Loucy (cell line): ENCODE measurements at regions not wholly inside any gene's neighbourhood (a gene's known extent, or its start where the extent isn't known, plus 50 kb on each side); places are given as distances from the start of the nearest gene placed in this dataset.

Source experiments
- EZH2phosphoT487 ChIP-seq: fragments of 200-600 bp; IDR thresholded peaks from 2 replicates; pipeline ENCODE4 v1.6.1; 2018; ENCODE audit warnings: antibody characterized with exemption, mild to moderate bottlenecking, moderate library complexity, borderline replicate concordance
- TF ChIP-seq, protein P1 (sequence below): fragments of 200-600 bp; sonication (generic); conservative IDR thresholded peaks from 2 replicates; pipeline ENCODE4 v1.5.1; 2014; ENCODE audit warnings: mild to moderate bottlenecking, antibody characterized with exemption, low read length

DNA sequence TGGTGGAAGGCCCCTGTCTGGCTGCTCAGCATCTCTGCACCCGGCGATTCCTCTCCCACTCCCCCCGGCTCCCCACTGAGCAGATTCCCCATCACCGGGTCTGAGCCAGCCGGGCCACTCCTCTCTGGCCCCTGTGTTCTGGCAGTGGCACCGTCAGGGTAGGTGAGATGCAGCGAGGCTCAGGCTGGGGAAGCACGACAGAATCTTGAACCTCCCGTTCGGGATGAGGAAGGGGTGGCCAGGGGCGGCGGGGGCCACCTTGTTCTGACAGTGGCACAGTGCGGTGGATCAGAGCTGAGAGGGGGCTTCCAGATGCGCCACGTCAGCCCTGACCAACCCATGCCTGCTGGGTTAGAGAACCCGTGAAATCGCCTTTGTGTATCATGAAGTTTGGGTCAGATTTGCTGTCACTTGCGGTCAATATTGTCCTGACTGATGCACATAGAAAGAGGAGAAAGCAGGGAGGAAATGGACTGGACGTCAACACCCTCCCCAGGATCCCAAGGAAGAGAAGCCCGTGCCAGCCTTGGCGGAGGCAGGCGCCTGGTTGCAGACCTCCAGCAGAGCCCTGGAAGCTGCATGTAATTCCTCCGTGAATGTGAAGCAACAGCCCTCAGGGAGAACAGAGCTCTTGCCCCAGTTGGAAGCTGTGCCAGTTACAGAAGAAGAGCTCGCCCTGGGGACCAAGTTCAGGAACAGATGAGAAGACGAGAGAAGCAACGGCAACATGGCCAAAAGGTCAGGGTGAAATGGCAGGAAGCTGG is 137.1 kb upstream of the SFSWAP start:
- TF ChIP-seq, protein P1, sequence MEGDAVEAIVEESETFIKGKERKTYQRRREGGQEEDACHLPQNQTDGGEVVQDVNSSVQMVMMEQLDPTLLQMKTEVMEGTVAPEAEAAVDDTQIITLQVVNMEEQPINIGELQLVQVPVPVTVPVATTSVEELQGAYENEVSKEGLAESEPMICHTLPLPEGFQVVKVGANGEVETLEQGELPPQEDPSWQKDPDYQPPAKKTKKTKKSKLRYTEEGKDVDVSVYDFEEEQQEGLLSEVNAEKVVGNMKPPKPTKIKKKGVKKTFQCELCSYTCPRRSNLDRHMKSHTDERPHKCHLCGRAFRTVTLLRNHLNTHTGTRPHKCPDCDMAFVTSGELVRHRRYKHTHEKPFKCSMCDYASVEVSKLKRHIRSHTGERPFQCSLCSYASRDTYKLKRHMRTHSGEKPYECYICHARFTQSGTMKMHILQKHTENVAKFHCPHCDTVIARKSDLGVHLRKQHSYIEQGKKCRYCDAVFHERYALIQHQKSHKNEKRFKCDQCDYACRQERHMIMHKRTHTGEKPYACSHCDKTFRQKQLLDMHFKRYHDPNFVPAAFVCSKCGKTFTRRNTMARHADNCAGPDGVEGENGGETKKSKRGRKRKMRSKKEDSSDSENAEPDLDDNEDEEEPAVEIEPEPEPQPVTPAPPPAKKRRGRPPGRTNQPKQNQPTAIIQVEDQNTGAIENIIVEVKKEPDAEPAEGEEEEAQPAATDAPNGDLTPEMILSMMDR, result no peak
- no peak for TF ChIP-seq EZH2phosphoT487
